ENCODE measurements at regions not wholly inside any gene's neighbourhood (a gene's known extent, or its start where the extent isn't known, plus 50 kb on each side); places are given as distances from the start of the nearest gene placed in this dataset.

DNA sequence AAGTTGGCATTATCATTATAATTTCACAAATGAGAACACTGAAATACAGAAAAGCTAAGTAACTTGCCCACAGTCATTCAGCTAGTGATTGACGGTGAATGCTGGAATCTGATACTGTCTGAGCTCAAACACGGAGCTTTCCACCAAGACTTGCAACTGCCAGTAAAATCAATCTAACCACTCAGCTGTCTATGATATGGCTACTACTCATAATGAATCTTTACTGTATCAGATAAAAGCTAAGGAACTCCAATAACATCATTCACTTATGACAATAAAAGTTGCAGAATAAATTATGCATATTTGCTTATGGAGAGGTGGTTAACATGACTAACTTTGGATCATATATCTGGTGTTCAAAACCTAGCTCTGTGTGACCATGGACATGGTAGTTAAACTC lies 279.4 kb upstream of the NXPH2 start:
- Histone ChIP-seq H3K9me3 (no peaks in the 10 kb centered on the region), H3K27ac (no peak overlapping the region), H3K4me3 (no peak overlapping the region), H3K4me1 (no peaks in the 10 kb centered on the region), H3K27me3 (no peaks in the 10 kb centered on the region), H3K36me3 (no peaks in the 10 kb centered on the region)
- 44 to 47% methylated on average over 2 of the region's 2 CpGs for WGBS, 2 donors
- DNase-seq (no peak), ATAC-seq (no peak), FAIRE-seq (no peak)
- intact Hi-C loops (cut with DNase I) = no loop called here
- TF ChIP-seq, protein P1, sequence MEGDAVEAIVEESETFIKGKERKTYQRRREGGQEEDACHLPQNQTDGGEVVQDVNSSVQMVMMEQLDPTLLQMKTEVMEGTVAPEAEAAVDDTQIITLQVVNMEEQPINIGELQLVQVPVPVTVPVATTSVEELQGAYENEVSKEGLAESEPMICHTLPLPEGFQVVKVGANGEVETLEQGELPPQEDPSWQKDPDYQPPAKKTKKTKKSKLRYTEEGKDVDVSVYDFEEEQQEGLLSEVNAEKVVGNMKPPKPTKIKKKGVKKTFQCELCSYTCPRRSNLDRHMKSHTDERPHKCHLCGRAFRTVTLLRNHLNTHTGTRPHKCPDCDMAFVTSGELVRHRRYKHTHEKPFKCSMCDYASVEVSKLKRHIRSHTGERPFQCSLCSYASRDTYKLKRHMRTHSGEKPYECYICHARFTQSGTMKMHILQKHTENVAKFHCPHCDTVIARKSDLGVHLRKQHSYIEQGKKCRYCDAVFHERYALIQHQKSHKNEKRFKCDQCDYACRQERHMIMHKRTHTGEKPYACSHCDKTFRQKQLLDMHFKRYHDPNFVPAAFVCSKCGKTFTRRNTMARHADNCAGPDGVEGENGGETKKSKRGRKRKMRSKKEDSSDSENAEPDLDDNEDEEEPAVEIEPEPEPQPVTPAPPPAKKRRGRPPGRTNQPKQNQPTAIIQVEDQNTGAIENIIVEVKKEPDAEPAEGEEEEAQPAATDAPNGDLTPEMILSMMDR (IDR thresholded peaks at IDR 0.05) = no peak

DNA sequence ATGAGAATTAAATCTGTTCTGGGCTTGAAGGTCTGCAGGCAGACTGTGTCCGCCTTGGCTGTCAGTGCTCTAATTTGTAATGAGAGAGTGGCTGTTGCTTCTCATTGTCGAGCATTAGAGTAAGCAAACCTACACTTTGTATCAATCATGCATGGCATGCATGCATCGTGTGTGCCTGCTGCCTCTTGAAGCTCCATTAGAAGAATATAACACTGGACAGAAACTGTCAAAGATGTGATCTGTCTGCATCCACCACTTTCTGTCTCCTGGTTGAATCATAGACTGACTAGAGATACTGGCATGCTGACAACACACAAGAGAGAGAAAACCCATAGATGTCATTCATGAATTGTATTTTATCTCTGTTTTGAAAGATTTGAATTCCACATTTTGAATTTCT lies 275.0 kb upstream of the NXPH2 start:
- WGBS, 2 donors = 17 to 18% methylated on average over 3 of the region's 3 CpGs
- intact Hi-C loops (cut with DNase I) = no loop called here
- H3K4me1 ChIP-seq = no peaks in the 10 kb centered on the region
- ATAC-seq (no peak), FAIRE-seq (no peak), DNase-seq (no peak)
- no peak overlapping the region for H3K27ac ChIP-seq
- H3K27me3 ChIP-seq = no peaks in the 10 kb centered on the region
- no peak overlapping the region for H3K4me3 ChIP-seq
- TF ChIP-seq, protein P1 (IDR thresholded peaks at IDR 0.05) = no peak
- no peaks in the 10 kb centered on the region for H3K9me3 ChIP-seq
- H3K36me3 ChIP-seq = no peaks in the 10 kb centered on the region

DNA sequence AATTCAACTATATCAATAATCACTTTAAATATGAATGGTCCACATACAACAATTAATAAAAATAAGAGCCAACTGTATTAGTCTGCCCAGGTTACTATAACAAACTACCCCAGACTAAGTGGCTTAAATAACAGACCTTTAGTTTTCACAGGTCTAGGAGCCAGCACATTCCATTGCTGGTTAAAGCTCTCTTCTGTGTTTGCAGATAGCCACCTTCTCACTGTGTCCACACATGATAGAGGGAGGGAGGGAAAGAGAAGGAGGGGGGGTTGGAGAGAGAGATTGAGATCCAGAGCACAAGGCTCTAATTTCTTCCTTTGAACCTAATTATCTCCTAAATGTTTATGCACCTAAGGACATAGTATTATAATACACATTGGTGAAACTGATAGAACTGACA lies 267.8 kb upstream of the NXPH2 start:
- no peak overlapping the region for H3K4me3 ChIP-seq
- ATAC-seq (no peak), FAIRE-seq (no peak), DNase-seq (no peak)
- no peaks in the 10 kb centered on the region for H3K9me3 ChIP-seq
- no peaks in the 10 kb centered on the region for H3K4me1 ChIP-seq
- H3K27me3 ChIP-seq = no peaks in the 10 kb centered on the region
- H3K36me3 ChIP-seq = no peaks in the 10 kb centered on the region
- TF ChIP-seq, protein P1 (IDR thresholded peaks at IDR 0.05) = no peak
- intact Hi-C loops (cut with DNase I) = no loop called here
- no peak overlapping the region for H3K27ac ChIP-seq

DNA sequence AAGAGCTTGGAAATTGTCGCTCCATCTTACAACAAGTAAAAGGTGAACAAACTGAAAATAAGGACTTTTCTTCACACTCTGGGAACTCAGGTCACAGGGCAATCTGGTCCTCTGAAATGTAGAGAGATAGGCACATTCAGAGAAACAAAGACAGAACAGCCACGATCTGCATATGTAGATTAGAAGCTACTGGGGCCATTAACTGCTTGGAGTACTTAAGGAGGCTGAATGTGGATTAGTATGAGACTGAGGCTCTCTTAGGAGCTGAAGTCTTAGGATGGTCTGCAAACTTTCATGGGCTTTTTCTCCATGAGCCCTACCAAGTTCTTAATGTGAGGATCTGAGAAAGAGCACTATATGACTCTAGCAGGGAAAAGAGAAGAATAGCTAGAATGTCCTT lies 265.3 kb upstream of the NXPH2 start:
- Histone ChIP-seq H3K4me1 (no peaks in the 10 kb centered on the region), H3K27me3 (no peaks in the 10 kb centered on the region), H3K36me3 (no peaks in the 10 kb centered on the region), H3K9me3 (no peaks in the 10 kb centered on the region), H3K27ac (no peak overlapping the region), H3K4me3 (no peak overlapping the region)
- no peak for DNase-seq
- TF ChIP-seq, protein P1 (IDR thresholded peaks at IDR 0.05) = no peak
- FAIRE-seq = no peak
- no peak for ATAC-seq
- intact Hi-C loops (cut with DNase I) = no loop called here
- WGBS, 2 donors = 58 to 63% methylated on average over 2 of the region's 2 CpGs

DNA sequence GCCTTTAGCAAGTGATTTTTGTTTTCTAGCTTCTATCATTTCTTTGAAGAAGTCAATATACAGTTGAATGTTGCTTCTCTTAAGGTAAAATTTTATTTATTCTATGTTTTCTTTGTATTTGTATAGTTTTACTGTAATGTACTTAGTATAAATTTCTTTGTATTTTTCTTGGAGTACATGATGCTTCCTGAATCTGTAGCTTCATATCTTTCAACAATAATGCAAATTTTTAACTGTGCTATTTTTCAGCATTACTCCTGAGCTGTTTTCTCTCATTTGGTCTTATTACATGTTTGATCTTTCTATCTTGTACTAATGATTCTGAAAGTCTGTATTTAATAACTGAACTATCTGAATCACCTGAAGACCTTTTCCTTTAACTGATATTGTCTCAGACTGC lies 253.9 kb upstream of the NXPH2 start:
- H3K36me3 ChIP-seq = no peaks in the 10 kb centered on the region
- H3K4me3 ChIP-seq = no peak overlapping the region
- H3K9me3 ChIP-seq = no peaks in the 10 kb centered on the region
- no peaks in the 10 kb centered on the region for H3K27me3 ChIP-seq
- no peaks in the 10 kb centered on the region for H3K4me1 ChIP-seq
- ATAC-seq (no peak), DNase-seq (no peak), FAIRE-seq (no peak)
- intact Hi-C loops (cut with DNase I) = no loop called here
- H3K27ac ChIP-seq = no peak overlapping the region
- TF ChIP-seq, protein P1 (IDR thresholded peaks at IDR 0.05) = no peak

Measured in pancreas (tissue), 10 donors.